ENCODE measurements at regions not wholly inside any gene's neighbourhood (a gene's known extent, or its start where the extent isn't known, plus 50 kb on each side); places are given as distances from the start of the nearest gene placed in this dataset.

- DNase-seq (ENCODE audit: low spot score, unreplicated experiment) = no peak
- Mint-ChIP-seq H3K36me3 (ENCODE audit: insufficient read depth) (no peaks in the 10 kb centered on the region), H3K9me3 (ENCODE audit: low read depth) (no peaks in the 10 kb centered on the region), H3K4me3 (ENCODE audit: low read depth) (no peak overlapping the region), H3K4me1 (ENCODE audit: low read depth) (peaks cover 10% of the 10 kb centered on the region), H3K27ac (no peak overlapping the region), H3K27me3 (peaks cover 6% of the 10 kb centered on the region)
- TF ChIP-seq CTCF (IDR thresholded peaks at IDR 0.05; ENCODE audit: unreplicated experiment) = no peak
These were observed 56.6 kb upstream of the HK2 start for GRCh38 chr2:74777161-74777900.

- peaks cover 11% of the 10 kb centered on the region for H3K27me3 Mint-ChIP-seq
- H3K4me3 Mint-ChIP-seq (ENCODE audit: low read depth) = peak overlapping the region; percentile 52
- no peaks in the 10 kb centered on the region for H3K36me3 Mint-ChIP-seq (ENCODE audit: insufficient read depth)
- no peaks in the 10 kb centered on the region for H3K9me3 Mint-ChIP-seq (ENCODE audit: low read depth)
- DNase-seq (ENCODE audit: low spot score, unreplicated experiment) = no peak
- no peak overlapping the region for H3K27ac Mint-ChIP-seq
- H3K4me1 Mint-ChIP-seq (ENCODE audit: low read depth) = peaks cover 10% of the 10 kb centered on the region
- TF ChIP-seq CTCF (IDR thresholded peaks at IDR 0.05; ENCODE audit: unreplicated experiment) = no peak
These were observed 55.3 kb upstream of the HK2 start for GRCh38 chr2:74778381-74779264.

- Mint-ChIP-seq H3K4me1 (ENCODE audit: low read depth) (peaks cover 10% of the 10 kb centered on the region), H3K9me3 (ENCODE audit: low read depth) (no peaks in the 10 kb centered on the region), H3K27me3 (peaks cover 14% of the 10 kb centered on the region), H3K36me3 (ENCODE audit: insufficient read depth) (no peaks in the 10 kb centered on the region), H3K27ac (no peak overlapping the region), H3K4me3 (ENCODE audit: low read depth) (no peak overlapping the region)
- DNase-seq (ENCODE audit: low spot score, unreplicated experiment) = no peak
- no peak for TF ChIP-seq CTCF (IDR thresholded peaks at IDR 0.05; ENCODE audit: unreplicated experiment)
These were observed 54.7 kb upstream of the HK2 start for GRCh38 chr2:74779265-74779558.

- peaks cover 10% of the 10 kb centered on the region for H3K4me1 Mint-ChIP-seq (ENCODE audit: low read depth)
- no peak for DNase-seq (ENCODE audit: low spot score, unreplicated experiment)
- no peaks in the 10 kb centered on the region for H3K9me3 Mint-ChIP-seq (ENCODE audit: low read depth)
- H3K4me3 Mint-ChIP-seq (ENCODE audit: low read depth) = no peak overlapping the region
- TF ChIP-seq CTCF (IDR thresholded peaks at IDR 0.05; ENCODE audit: unreplicated experiment) = no peak
- no peak overlapping the region for H3K27ac Mint-ChIP-seq
- peaks cover 14% of the 10 kb centered on the region for H3K27me3 Mint-ChIP-seq
- no peaks in the 10 kb centered on the region for H3K36me3 Mint-ChIP-seq (ENCODE audit: insufficient read depth)
These were observed 54.3 kb upstream of the HK2 start for GRCh38 chr2:74779587-74780135.
